Loucy (cell line): ENCODE measurements at regions not wholly inside any gene's neighbourhood (a gene's known extent, or its start where the extent isn't known, plus 50 kb on each side); places are given as distances from the start of the nearest gene placed in this dataset.

Experiments
- CTCF ChIP-seq: fragments of 200-600 bp; sonication (generic); conservative IDR thresholded peaks from 2 replicates; pipeline ENCODE4 v1.5.1; 2014; ENCODE audit warnings: mild to moderate bottlenecking, antibody characterized with exemption, low read length
- EZH2phosphoT487 ChIP-seq: fragments of 200-600 bp; IDR thresholded peaks from 2 replicates; pipeline ENCODE4 v1.6.1; 2018; ENCODE audit warnings: antibody characterized with exemption, mild to moderate bottlenecking, moderate library complexity, borderline replicate concordance

- no peak for TF ChIP-seq CTCF
- TF ChIP-seq EZH2phosphoT487 = no peak
Measured at GRCh38 chr1:4371849-4372248, 282.6 kb upstream of the AJAP1 start.
